GM13977 (cell line): ENCODE measurements at regions not wholly inside any gene's neighbourhood (a gene's known extent, or its start where the extent isn't known, plus 50 kb on each side); places are given as distances from the start of the nearest gene placed in this dataset.

Source experiments
- DNase-seq: peaks from one replicate; pipeline ENCODE4 v3.0.0; 2012; ENCODE audit warnings: low spot score
- in situ Hi-C: fragments of 300-500 bp; cut with MboI; formaldehyde crosslinking; loops from one replicate; pipeline ENCODE4 v1.12.0; 2022; ENCODE audit warnings: low sequenced_read_pairs, low pct_unique_long_range_greater_than_20kb, mixed read lengths, inconsistent platforms; ENCODE audit not compliant: unreplicated experiment
- TF ChIP-seq, protein P1 (sequence below): IDR thresholded peaks from 2 replicates; pipeline ENCODE4 v1.5.1; 2012; ENCODE audit warnings: mild to moderate bottlenecking, control low read depth; ENCODE audit not compliant: insufficient read depth; ENCODE audit errors: extremely low read depth, missing control alignments

DNA sequence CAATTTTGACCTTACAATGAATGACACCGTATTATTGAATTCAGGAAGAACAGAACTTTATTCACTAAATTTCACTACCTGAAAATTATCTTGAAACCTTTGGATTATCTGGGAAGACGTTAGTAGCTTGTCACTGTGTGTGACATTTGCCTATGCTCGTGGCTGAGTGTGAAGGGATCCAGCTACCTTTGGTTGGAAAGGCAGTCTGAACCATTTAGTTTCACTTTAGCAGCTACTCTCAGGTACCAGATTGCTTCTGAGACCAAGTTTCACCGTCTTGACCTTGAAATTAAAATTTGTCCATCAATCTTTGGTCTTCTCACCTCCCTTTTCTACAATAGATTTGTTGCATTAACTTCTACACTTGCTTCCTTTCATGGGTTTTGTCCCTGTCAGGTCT, 637.5 kb downstream of the MBD2 start:
- no peak for DNase-seq
- TF ChIP-seq, protein P1, sequence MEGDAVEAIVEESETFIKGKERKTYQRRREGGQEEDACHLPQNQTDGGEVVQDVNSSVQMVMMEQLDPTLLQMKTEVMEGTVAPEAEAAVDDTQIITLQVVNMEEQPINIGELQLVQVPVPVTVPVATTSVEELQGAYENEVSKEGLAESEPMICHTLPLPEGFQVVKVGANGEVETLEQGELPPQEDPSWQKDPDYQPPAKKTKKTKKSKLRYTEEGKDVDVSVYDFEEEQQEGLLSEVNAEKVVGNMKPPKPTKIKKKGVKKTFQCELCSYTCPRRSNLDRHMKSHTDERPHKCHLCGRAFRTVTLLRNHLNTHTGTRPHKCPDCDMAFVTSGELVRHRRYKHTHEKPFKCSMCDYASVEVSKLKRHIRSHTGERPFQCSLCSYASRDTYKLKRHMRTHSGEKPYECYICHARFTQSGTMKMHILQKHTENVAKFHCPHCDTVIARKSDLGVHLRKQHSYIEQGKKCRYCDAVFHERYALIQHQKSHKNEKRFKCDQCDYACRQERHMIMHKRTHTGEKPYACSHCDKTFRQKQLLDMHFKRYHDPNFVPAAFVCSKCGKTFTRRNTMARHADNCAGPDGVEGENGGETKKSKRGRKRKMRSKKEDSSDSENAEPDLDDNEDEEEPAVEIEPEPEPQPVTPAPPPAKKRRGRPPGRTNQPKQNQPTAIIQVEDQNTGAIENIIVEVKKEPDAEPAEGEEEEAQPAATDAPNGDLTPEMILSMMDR = no peak
- in situ Hi-C loops = no loop called here
